Keratinocyte (primary cell): ENCODE measurements at regions not wholly inside any gene's neighbourhood (a gene's known extent, or its start where the extent isn't known, plus 50 kb on each side); places are given as distances from the start of the nearest gene placed in this dataset.

Experiments used
- EZH2 ChIP-seq: IDR thresholded peaks from one replicate; pipeline ENCODE4 v1.6.1; 2012; ENCODE audit warnings: inconsistent platforms, mild to moderate bottlenecking, low read length, moderate library complexity
- TF ChIP-seq, protein P1 (sequence below), 3 experiments: IDR thresholded peaks in 1 of 3; conservative IDR thresholded peaks in 1 of 3; optimal IDR thresholded peaks in 1 of 3; 2 replicates in 2 of 3; 3 replicates in 1 of 3; pipeline versions ENCODE3 to v1.5.1; 2011; ENCODE audit warnings: low read length in 3 of 3, mild to moderate bottlenecking in 3 of 3, moderate library complexity in 2 of 3, control low read depth in 1 of 3, inconsistent platforms in 1 of 3; ENCODE audit not compliant: insufficient read depth in 2 of 3; ENCODE audit errors: extremely low read depth in 1 of 3

DNA sequence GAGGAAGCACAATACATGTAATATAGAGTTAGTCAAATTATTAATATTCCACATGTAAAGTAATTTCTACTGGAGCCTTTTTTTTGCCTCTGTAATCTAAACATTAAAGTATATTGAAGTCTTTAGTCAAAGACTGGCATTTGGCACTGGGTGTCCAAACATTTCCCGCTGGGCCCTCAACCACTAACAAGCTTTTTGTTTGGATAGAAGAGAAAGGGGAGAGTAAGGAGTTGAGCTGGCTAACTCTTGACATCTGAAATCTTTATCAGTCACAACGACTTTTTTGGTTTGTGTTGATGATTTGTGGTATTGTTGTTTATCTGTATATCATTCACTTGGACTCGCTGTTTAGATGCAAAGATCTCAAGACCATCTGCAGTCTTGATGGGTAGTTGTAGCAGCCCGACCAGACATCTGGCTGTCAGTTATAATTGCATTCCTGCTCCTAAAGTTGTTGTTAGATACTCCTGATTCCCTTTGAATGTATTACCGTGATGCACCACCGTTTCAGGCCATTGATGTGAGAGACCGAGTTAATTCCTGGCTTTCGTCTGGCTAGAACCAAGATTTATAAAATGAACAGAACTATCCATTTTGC lies 379.6 kb downstream of the MTX2 start:
- TF ChIP-seq, protein P1, sequence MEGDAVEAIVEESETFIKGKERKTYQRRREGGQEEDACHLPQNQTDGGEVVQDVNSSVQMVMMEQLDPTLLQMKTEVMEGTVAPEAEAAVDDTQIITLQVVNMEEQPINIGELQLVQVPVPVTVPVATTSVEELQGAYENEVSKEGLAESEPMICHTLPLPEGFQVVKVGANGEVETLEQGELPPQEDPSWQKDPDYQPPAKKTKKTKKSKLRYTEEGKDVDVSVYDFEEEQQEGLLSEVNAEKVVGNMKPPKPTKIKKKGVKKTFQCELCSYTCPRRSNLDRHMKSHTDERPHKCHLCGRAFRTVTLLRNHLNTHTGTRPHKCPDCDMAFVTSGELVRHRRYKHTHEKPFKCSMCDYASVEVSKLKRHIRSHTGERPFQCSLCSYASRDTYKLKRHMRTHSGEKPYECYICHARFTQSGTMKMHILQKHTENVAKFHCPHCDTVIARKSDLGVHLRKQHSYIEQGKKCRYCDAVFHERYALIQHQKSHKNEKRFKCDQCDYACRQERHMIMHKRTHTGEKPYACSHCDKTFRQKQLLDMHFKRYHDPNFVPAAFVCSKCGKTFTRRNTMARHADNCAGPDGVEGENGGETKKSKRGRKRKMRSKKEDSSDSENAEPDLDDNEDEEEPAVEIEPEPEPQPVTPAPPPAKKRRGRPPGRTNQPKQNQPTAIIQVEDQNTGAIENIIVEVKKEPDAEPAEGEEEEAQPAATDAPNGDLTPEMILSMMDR (optimal IDR thresholded peaks at IDR 0.05 in 1 of 3, IDR thresholded peaks at IDR 0.05 in 1 of 3, conservative IDR thresholded peaks at IDR 0.05 in 1 of 3; ENCODE audit: extremely low read depth in 1 of 3, insufficient read depth in 2 of 3, low read length in 3 of 3): no peak
- TF ChIP-seq EZH2: no peak
